ENCODE measurements at regions not wholly inside any gene's neighbourhood (a gene's known extent, or its start where the extent isn't known, plus 50 kb on each side); places are given as distances from the start of the nearest gene placed in this dataset.

DNA sequence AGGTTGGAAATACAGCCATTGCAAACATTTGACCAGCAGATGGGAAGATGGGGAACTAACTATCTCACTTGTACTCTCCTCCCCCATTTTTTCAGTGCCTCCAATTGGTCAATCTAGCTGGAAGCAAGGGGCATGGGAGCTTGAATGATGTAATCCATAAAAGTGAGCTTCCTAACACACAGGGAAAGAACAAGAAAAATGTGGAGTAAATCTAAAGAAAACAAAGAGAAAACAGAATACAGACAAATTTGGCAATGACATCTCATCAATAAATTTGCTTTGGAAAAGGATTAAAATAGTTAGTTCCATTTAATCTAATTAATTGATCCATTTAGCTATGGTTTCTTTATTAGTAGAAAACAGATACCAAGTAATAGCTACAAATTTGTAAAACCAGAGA lies 592.6 kb upstream of the SOX9 start:
- TF ChIP-seq, protein P1, sequence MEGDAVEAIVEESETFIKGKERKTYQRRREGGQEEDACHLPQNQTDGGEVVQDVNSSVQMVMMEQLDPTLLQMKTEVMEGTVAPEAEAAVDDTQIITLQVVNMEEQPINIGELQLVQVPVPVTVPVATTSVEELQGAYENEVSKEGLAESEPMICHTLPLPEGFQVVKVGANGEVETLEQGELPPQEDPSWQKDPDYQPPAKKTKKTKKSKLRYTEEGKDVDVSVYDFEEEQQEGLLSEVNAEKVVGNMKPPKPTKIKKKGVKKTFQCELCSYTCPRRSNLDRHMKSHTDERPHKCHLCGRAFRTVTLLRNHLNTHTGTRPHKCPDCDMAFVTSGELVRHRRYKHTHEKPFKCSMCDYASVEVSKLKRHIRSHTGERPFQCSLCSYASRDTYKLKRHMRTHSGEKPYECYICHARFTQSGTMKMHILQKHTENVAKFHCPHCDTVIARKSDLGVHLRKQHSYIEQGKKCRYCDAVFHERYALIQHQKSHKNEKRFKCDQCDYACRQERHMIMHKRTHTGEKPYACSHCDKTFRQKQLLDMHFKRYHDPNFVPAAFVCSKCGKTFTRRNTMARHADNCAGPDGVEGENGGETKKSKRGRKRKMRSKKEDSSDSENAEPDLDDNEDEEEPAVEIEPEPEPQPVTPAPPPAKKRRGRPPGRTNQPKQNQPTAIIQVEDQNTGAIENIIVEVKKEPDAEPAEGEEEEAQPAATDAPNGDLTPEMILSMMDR (IDR thresholded peaks at IDR 0.05), result no peak
- TF ChIP-seq EP300 (IDR thresholded peaks at IDR 0.05) (no peak), POLR2A (IDR thresholded peaks at IDR 0.05) (no peak)

Measured in ovary (tissue), 3 donors.